ENCODE measurements at regions not wholly inside any gene's neighbourhood (a gene's known extent, or its start where the extent isn't known, plus 50 kb on each side); places are given as distances from the start of the nearest gene placed in this dataset.

- 78 to 83% (median 80%) methylated on average over 13 of the region's 13 CpGs for WGBS, 4 donors
- intact Hi-C loops (cut with DNase I) = no loop called here
- H3K27me3 ChIP-seq = no peaks in the 10 kb centered on the region
- H3K4me1 ChIP-seq = peaks cover 0 to 10% (median 0%) of the 10 kb centered on the region in 12 donors
- no peak overlapping the region for H3K27ac ChIP-seq
- no peaks in the 10 kb centered on the region for H3K36me3 ChIP-seq
- TF ChIP-seq POLR2A (IDR thresholded peaks at IDR 0.05) (no peak), CTCF (IDR thresholded peaks at IDR 0.05) (no peak)
- no peaks in the 10 kb centered on the region for H3K9me3 ChIP-seq
- DNase-seq = no peak
- no peak overlapping the region for H3K4me3 ChIP-seq
- no peak for ATAC-seq
Observed at GRCh38 chr6:168919470-168920179, 334.0 kb downstream of the THBS2 start.

- ATAC-seq = peak in 1 of 4 donors; percentile 61
- no peaks in the 10 kb centered on the region for H3K36me3 ChIP-seq
- intact Hi-C loops (cut with DNase I) = no loop called here
- TF ChIP-seq CTCF (IDR thresholded peaks at IDR 0.05) (no peak), POLR2A (IDR thresholded peaks at IDR 0.05) (no peak)
- H3K4me1 ChIP-seq = peaks cover 0 to 10% (median 0%) of the 10 kb centered on the region in 12 donors
- no peaks in the 10 kb centered on the region for H3K9me3 ChIP-seq
- H3K4me3 ChIP-seq = no peak overlapping the region
- H3K27ac ChIP-seq = peak overlapping the region in 1 of 12 donors; percentile 21
- 55 to 58% (median 57%) methylated on average over 11 of the region's 11 CpGs for WGBS, 4 donors
- no peaks in the 10 kb centered on the region for H3K27me3 ChIP-seq
- DNase-seq = no peak
Observed at GRCh38 chr6:168916576-168917211, 337.0 kb downstream of the THBS2 start.

- TF ChIP-seq CTCF (IDR thresholded peaks at IDR 0.05) (no peak), POLR2A (IDR thresholded peaks at IDR 0.05) (no peak)
- DNase-seq = no peak
- Histone ChIP-seq H3K36me3 (no peaks in the 10 kb centered on the region), H3K4me1 (peaks cover 0 to 10% (median 0%) of the 10 kb centered on the region in 12 donors), H3K27me3 (no peaks in the 10 kb centered on the region), H3K9me3 (no peaks in the 10 kb centered on the region), H3K4me3 (no peak overlapping the region), H3K27ac (no peak overlapping the region)
- no peak for ATAC-seq
- intact Hi-C loops (cut with DNase I) = no loop called here
- WGBS, 4 donors = 88 to 92% (median 91%) methylated on average over 4 of the region's 4 CpGs
Observed at GRCh38 chr6:168915855-168916254, 337.8 kb downstream of the THBS2 start.

GRCh38 chr6:168915242-168915641 is 338.4 kb downstream of the THBS2 start:
- Histone ChIP-seq H3K27ac (no peak overlapping the region), H3K4me1 (peaks cover 0 to 10% (median 0%) of the 10 kb centered on the region in 12 donors), H3K9me3 (no peaks in the 10 kb centered on the region), H3K4me3 (no peak overlapping the region), H3K36me3 (no peaks in the 10 kb centered on the region), H3K27me3 (no peaks in the 10 kb centered on the region)
- 75 to 83% (median 81%) methylated on average over 6 of the region's 6 CpGs for WGBS, 4 donors
- ATAC-seq = no peak
- TF ChIP-seq CTCF (IDR thresholded peaks at IDR 0.05) (no peak), POLR2A (IDR thresholded peaks at IDR 0.05) (no peak)
- intact Hi-C loops (cut with DNase I) = no loop called here
- no peak for DNase-seq

Data from heart left ventricle (tissue), 16 donors.